GM12873 (cell line): ENCODE measurements at regions not wholly inside any gene's neighbourhood (a gene's known extent, or its start where the extent isn't known, plus 50 kb on each side); places are given as distances from the start of the nearest gene placed in this dataset.

Experiments used
- CTCF ChIP-seq: IDR thresholded peaks from 2 replicates; pipeline ENCODE4 v1.5.1; 2012; ENCODE audit warnings: low read depth, mild to moderate bottlenecking, moderate library complexity, low read length, control low read depth; ENCODE audit not compliant: insufficient read depth; ENCODE audit errors: missing control alignments

GRCh38 chr5:74149395-74149794 lies 491.1 kb downstream of the ENC1 start:
- TF ChIP-seq CTCF = no peak

- TF ChIP-seq CTCF = no peak
Observed at GRCh38 chr5:74148321-74148720, 492.2 kb downstream of the ENC1 start.

GRCh38 chr5:74146796-74147195 lies 493.7 kb downstream of the ENC1 start:
- TF ChIP-seq CTCF = no peak

GRCh38 chr5:74145951-74146350 lies 494.6 kb downstream of the ENC1 start:
- TF ChIP-seq CTCF = no peak

GRCh38 chr5:74143721-74144330 lies 496.7 kb downstream of the ENC1 start:
- TF ChIP-seq CTCF = no peak

GRCh38 chr5:74143151-74143550 lies 497.4 kb downstream of the ENC1 start:
- TF ChIP-seq CTCF = no peak

GRCh38 chr5:74141053-74141452 lies 499.5 kb downstream of the ENC1 start:
- no peak for TF ChIP-seq CTCF

GRCh38 chr5:74140409-74140808 lies 500.1 kb downstream of the ENC1 start:
- no peak for TF ChIP-seq CTCF
